Gastroesophageal sphincter (tissue), 3 donors: ENCODE measurements at regions not wholly inside any gene's neighbourhood (a gene's known extent, or its start where the extent isn't known, plus 50 kb on each side); places are given as distances from the start of the nearest gene placed in this dataset.

Experiments used
- CTCF ChIP-seq, 4 experiments: fragments of 200-600 bp in 2 of 4; fragments of 450-650 bp in 2 of 4; sonication (generic) in 1 of 4; IDR thresholded peaks; one replicate each; pipeline ENCODE4 v1.5.1; 2017 to 2019; ENCODE audit warnings: antibody characterized with exemption in 4 of 4, mild to moderate bottlenecking in 2 of 4, moderate library complexity in 2 of 4
- POLR2AphosphoS5 ChIP-seq: sonication (generic); formaldehyde crosslinking; IDR thresholded peaks from one replicate; pipeline ENCODE4 v1.6.1; 2017; ENCODE audit warnings: antibody characterized with exemption

GRCh38 chr4:55012363-55013230 is 112.8 kb downstream of the KDR start:
- TF ChIP-seq CTCF (IDR thresholded peaks at IDR 0.05) (no peak), POLR2AphosphoS5 (no peak)
